HG03060 (cell line): ENCODE measurements at regions not wholly inside any gene's neighbourhood (a gene's known extent, or its start where the extent isn't known, plus 50 kb on each side); places are given as distances from the start of the nearest gene placed in this dataset.
"Not testable (repeated sequence)": the region's sequence is repeated elsewhere in the genome, so short reads cannot be mapped to it uniquely, and the experiment has no call there.

Source experiments
- ATAC-seq: cut with Tn5 transposase; IDR thresholded peaks from one replicate; pipeline ENCODE4 v1.9.1; 2021; ENCODE audit warnings: low read depth, moderate number of reproducible peaks; ENCODE audit not compliant: unreplicated experiment

GRCh38 chr1:163471779-163472650 is 150.3 kb downstream of the NUF2 start:
- no peak for ATAC-seq

DNA sequence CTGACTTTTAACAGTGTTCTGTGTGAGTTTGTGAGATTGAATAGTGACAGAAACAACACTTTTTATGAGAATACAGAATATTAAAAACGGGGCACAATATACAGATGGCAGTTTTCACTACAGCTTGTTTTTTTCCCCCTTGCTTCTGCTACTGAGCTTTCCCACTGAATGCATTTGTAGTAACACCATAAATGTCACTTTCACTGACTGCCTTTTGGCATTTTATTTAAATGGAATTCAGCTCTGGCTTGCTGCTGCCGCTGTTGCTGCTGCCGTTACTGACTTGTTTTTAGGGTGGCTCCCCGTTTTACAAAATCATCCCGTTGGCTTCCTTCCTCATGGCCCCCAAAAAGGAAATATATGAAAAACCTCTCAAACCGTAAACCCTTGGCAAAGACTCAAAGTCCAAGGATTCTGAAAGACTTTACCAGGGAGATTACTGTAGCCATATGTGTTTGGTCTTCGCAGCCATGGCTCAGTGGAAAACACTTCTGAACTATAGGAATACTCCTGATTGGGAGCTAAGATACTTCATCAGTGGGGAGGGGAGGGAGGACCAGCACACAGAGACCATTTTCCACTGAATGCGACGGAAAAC is 151.0 kb downstream of the NUF2 start:
- no peak for ATAC-seq

GRCh38 chr1:163477276-163477830 is 155.6 kb downstream of the NUF2 start:
- ATAC-seq, result no peak

DNA sequence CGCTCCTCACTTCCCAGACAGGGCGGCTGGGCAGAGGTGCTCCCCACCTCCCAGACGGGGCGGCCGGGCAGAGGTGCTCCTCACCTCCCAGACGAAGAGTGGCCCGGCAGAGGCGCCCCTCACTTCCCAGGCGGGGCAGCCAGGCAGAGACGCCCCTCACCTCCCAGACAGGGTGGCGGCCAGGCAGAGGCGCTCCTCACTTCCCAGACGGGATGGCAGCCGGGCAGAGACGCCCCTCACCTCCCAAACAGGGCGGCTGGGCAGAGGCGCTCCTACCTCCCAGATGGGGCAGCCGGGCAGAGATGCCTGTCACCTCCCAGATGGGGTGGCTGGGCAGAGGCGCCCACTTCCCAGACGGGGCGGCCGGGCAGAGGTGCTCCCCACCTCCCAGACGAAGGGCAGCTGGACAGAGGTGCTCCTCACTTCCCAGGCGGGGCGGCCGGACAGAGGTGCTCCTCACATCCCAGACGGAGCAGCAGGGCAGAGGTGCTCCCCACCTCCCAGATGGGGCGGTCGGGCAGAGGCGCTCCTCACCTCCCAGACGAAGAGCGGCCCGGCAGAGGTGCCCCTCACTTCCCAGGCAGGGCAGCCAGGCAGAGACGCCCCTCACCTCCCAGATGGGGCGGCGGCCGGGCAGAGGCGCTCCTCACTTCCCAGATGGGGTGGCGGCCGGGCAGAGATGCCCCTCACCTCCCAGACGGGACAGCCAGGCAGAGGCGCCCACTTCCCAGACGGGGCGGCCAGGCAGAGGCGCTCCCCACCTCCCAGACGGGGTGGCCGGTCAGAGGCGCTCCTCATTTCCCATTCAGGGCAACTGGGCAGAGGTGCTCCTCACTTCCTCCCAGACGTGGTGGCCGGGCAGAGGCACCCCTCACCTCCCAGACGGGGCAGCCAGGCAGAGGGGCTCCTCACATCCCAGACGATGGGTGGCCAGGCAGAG is 176.9 kb downstream of the NUF2 start:
- not testable (repeated sequence) for ATAC-seq

DNA sequence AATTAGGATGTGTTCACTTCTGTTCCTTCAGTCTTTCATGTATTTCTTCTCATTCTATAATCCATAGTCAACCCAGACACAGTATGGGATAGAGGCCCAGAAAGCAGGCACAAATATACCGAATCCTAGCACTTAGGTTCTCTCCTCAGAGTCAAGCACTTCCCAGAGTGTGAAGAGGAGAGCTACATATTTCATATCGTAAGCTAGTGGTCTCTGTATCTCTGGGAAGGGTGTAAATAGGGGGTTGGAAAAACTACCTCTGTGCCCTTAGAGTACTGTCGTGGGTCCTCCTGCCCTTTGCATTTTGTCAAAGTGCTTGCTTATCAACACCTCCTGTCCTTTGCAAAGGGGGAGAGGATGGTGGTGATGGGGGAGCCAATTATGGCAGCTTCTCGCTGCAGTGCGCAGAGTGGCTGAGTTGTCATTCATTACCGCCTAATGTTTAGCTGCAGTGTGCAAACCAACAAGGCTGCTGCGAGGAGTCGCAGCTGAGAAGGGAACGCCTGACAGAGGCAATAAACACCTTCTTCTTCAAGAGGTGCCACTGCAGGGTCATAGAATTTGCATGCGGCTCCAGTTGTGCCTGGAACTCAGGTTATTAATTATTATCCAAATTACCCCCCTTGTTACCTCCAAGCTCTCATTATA is 182.7 kb downstream of the NUF2 start:
- ATAC-seq, result no peak

DNA sequence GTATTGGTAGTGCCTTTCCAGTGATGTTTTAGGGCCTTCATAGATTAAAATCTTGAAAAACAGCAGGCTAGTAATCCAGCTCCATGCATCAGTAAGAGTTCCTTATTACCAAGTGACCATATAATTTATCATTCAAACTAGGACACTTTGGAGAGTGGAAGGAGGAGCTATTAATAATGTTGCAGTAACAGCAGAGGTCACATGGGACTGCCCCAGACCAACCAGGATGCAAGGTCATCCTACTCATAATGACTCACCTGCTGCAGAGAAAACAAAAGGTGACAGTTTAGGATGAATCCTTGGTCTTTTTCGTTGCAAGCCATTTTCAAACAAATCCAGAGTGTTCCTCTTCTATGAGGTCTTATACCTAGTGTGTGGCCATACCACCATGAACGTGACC is 187.4 kb downstream of the NUF2 start:
- no peak for ATAC-seq

- no peak for ATAC-seq
These were observed 190.7 kb downstream of the NUF2 start for GRCh38 chr1:163512349-163512989.

- ATAC-seq, result no peak
These were observed 201.7 kb downstream of the NUF2 start for GRCh38 chr1:163523375-163524029.

GRCh38 chr1:163528710-163529348 is 207.1 kb downstream of the NUF2 start:
- ATAC-seq, result peak; percentile 64

- no peak for ATAC-seq
These were observed 209.6 kb downstream of the NUF2 start for GRCh38 chr1:163531345-163531744.

- no peak for ATAC-seq
These were observed 213.6 kb downstream of the NUF2 start for GRCh38 chr1:163535401-163535800.

DNA sequence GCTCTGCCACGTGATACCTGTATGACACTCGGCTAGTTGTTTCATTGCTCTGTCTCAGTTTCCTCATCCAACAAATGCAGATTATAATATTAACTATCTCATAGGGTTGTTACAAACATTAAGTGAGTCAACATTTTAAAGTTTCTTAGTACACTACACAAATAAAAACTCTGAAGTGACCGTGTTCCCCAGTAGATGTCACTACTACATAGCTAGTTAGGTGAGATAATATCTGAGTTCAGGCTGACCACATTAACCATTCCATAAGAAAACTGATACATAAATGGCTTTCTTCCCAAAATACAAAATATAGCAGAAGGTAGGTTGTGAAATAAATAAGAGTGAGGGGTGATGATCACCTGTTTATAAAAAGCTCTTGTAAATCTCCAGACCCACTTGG is 214.1 kb downstream of the NUF2 start:
- ATAC-seq, result no peak

GRCh38 chr1:163537809-163538208 is 216.1 kb downstream of the NUF2 start:
- ATAC-seq, result no peak

DNA sequence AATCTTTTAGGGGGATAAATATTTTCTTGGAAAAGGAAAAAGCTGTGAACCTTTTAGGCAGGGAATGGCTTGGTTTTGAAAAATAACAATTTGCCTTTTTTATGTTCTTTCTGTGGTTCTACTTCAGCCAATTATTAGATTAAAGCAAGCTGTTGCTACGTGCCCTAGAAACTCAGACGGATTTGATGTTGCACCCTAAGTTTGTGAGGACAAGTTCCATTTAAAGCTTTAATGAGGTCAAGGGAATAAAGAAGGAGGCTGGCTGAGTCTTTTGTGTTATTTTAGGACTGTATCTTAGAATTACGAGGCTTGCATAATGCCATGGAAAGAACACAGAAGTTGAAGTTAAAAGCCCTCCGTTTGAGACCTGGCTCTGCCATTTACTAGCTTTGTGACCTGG is 216.9 kb downstream of the NUF2 start:
- no peak for ATAC-seq

GRCh38 chr1:163540727-163541126 is 219.0 kb downstream of the NUF2 start:
- ATAC-seq, result no peak

- no peak for ATAC-seq
These were observed 222.7 kb downstream of the NUF2 start for GRCh38 chr1:163544441-163544840.

DNA sequence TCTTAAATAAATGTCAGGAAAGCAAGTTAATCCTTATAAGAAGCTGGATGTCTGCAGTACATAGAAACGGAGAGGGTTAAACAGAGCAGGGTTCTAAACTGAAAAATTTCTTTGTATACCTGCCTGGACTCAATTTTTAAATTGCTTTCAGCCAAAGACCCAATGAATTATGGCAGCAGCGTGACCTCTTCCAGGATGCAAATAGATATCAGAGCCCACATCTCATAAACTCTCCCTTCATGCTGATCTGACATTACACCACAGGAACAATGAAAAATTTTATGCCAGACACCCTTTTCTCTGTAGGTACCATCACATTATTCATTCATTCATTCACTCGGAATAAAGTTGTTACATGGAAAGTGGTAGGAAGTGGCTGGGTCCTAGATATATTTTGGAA is 236.4 kb downstream of the NUF2 start:
- no peak for ATAC-seq

DNA sequence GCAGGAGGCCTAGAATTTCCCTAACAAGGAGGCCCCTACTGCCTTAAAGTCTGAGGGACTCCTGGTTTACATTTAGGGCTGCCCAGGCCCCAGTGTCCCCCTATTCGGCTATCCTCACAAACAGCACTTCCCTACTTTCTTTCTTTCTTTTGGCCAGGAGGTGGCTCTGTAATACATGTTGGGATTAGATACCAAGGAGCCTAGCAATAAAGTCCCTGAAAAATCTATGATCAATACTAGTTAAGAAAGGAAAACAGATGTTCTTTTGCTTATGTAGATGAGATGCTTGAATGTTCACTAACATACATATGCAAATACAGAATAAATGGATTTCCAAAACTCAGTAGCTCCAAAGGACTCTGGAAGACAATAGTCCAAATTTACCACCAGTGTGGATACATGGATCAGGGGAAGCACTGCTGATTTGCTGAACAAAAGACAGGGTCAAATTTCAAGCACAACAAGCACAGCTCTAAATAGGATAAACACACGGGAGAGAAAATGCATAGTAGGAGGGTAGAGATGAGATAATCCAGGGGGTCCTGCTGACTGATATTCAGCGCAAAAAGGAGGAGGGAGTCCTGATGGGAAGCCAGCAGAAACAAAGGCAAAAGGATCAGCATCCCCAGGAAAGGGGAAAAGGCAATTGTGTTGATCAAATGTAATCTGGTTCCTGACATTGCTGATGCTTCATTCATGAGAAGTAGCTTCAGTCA is 240.0 kb downstream of the NUF2 start:
- no peak for ATAC-seq
